ENCODE measurements at regions not wholly inside any gene's neighbourhood (a gene's known extent, or its start where the extent isn't known, plus 50 kb on each side); places are given as distances from the start of the nearest gene placed in this dataset.

DNA sequence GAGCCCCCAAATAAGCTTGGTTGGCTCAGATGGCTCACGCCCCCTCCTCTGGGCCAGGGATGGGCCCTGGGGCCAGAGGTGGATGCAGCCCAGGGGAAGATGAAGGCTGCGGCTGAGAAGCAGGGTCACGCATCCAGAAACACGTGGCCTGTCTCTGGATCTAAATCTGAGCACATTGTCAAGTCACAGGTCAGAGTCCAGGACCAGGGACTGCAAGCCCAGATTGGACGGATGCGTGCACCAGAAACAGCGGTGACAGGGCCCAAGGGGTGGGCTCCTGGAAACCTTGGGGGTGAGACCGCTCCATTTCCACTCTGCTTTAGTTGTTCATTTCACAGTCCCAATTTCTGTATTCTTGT is 226.2 kb downstream of the ACKR3 start:
- no peak for DNase-seq (ENCODE audit: low read depth in 3 of 3)

DNA sequence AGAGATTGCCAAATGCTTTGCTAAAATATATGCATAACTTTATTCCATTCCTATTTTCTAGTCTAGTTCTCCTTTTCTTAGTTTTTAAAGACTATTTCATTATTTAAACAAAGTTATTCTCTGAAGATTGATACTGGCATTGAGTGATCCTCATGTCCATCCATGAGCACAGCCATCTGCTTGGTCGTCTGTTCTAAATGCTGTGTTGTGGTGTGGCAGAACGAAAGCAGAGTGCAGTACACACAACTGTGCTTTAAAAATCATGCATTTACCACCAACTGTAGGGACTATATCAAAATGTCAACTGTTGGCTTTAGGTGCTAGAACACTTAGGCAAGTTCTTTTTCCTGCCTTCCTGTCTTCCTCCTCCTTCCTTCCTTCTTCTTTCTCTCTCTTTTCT is 226.6 kb downstream of the ACKR3 start:
- no peak for DNase-seq (ENCODE audit: low read depth in 3 of 3)

DNA sequence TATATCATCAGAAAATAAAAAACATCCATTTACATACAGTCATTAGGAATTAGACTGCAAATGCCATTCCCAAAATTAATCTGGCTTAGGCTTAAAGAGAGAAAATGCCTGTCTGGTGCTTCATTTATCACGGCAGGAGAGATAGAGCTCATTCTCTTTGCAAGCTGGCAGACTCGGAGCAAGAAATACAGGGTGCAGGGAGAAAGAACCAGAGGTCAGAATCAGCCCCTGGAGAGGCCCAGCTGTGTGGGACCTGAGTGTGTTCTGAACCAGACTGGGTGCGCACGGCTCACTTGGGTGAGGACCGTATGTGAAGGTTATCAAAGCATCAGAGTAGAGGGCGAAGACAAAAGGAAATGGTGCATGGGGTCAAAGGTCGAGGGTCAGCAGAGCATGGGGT is 227.8 kb downstream of the ACKR3 start:
- DNase-seq (ENCODE audit: low read depth in 3 of 3), result no peak

DNA sequence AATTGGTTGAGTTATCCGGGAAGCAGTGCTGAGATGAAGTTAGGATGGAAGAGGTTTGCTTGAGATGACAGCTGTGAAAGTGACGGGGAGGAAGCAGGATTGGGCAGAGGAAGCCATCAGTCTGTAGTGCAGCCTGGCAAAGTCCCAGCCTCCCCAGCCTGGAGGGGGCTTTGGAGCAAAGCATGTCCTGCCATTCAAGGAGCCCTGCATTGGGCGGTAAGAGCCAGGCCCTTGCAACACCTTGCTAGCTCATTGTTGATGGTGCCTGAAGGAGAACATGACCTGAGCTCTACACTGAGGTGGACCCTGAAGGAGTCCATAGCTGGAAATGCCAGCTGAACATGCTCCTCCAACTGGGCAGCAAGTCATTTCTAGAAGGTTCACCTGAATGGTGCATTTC is 228.9 kb downstream of the ACKR3 start:
- no peak for DNase-seq (ENCODE audit: low read depth in 3 of 3)

DNA sequence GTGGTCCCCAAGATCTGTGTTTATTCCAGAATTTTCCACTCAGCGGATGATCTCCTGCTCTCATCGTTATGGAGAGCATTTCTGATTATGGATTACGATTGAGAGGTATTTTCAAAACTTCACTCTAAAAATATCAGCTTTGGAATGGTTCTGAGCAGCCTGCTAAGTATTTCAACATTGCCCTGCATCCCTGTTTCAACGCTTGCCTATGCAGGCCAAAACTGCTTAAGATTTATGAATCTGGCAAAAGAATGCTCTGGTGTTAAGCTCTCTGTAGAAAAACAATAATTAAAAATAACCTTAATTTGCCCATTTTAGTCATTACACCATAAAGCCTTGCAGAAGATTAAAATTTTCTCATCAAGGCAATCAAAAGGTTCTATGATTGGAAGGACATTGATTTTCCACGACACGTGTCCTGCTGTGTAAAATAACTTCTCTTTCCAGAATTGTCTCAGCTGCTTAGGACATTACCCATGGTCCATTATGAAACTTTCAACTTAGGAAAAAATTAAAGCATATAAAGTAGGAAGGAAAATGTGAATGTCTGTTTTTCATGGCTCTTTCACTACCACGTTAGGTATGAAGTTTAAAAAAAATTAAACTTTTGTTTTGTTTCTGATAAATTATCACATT is 229.9 kb downstream of the ACKR3 start:
- DNase-seq (ENCODE audit: low read depth in 3 of 3), result no peak

DNA sequence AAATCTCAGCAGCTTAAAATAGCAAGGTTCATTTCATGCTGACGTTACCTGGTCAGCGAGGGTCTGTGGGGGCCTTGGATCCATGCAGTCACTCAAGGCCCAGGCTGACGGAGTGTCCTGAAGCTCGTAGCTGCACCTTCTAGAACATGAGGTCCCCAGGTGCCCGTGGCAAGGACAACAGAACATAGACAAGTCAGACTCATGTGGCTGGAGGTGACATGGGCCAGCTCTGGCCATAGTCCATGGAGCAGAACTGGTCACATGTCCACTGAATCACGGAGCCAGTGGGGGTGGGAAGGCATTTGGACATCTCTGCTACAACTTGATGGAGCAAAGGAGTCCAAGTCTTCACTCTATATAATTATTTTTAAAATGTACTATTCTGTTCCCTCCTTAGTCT is 233.2 kb downstream of the ACKR3 start:
- no peak for DNase-seq (ENCODE audit: low read depth in 3 of 3)

DNA sequence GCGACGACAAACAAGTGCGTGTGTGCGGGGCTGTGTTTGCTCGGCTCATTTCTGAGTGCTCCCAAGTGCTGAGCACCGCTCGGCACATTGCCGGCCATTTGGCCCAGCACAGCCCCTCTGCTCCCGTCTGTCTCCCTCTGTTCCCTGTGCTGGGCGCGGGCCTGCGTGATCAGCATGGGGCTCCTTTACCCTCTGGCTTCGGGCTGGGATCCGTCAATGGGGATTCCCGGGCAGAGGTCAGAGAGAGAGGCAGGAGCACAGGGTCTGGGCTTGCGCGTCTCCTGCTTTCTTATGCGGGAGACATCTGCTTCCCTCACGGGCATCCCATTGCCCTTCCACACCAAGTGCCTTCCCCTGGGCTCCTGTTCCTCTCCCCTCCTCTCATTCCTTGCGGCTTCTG is 234.0 kb downstream of the ACKR3 start:
- no peak for DNase-seq (ENCODE audit: low read depth in 3 of 3)

DNA sequence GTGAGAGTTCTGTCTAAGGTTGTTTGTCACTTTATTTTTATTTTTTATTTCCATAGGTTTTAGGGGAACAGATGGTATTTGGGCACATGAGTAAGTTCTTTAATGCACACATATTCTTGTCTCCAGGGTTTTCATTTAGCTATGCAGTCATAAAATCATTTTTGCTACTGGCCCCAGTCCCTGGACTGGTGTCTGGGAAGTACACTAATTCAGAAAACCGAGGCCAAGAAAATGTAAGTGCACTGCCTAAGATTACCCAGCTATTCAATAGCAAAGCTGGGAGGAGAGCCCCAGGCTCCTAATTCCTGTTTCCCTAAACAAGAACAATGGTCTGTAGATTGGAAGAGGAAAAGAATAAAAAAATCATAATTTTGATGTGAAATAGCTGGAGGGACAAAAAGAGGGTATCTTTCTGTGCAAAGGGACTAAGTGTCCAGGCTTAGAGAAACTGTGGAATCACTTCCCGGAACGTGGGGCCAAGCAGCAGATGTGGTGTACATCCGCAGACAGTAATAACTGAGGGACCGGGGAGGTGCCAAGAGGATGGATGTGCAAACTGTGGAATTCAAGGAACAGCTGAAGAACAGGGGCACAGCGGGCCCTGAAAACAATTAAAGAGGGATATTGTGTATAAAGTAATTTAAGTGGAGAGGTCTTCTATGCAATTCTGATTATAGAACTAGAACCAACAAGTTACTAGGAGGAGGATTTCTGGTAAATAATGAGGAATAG is 236.3 kb downstream of the ACKR3 start:
- DNase-seq (ENCODE audit: low read depth in 3 of 3), result no peak

DNA sequence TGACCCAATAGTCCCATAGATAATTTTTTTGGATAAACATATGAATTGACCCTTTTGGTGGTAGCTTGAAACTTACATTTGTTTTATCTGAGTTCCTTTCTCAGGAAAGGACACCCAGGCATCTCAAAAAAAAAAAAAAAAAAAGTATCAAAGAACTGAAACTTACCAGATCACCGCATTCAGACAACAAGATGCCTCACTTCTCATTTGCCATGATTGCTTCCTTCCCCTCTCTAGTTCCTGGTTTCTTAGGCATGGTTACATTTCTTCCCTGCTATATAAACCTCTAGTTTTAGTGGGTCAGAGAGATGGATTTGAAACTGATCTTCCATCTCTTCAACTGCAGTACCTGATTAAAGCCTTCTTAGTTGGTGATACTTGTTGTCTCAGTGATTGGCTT is 240.1 kb downstream of the ACKR3 start:
- DNase-seq (ENCODE audit: low read depth in 3 of 3), result no peak

DNA sequence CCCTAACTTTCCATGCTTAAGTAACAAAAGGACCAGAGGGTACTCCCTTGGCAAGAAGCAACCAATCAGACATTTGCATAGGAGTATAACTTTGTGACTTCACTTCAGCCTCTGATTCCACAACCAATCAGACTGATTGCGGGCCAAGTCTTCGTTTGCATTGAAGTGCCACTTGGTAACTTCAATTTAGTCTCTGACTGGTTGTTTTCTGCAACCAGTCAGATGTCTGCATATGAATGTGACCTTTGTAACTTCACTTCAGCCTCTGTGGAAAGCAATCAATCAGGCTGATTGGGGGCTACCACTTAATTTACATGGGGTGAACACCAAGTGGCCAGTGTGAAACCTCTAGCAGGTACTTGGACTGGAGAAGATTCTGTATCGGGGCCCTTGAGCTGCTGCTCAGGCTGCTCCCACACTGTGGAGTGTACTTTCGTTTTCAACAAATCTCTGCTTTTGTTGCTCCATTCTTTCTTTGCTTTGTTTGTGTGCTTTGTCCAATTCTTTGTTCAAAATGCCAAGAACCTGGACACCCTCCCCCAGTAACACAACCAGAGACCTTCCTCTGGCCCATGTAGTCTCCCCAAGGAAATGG is 241.5 kb downstream of the ACKR3 start:
- no peak for DNase-seq (ENCODE audit: low read depth in 3 of 3)

DNA sequence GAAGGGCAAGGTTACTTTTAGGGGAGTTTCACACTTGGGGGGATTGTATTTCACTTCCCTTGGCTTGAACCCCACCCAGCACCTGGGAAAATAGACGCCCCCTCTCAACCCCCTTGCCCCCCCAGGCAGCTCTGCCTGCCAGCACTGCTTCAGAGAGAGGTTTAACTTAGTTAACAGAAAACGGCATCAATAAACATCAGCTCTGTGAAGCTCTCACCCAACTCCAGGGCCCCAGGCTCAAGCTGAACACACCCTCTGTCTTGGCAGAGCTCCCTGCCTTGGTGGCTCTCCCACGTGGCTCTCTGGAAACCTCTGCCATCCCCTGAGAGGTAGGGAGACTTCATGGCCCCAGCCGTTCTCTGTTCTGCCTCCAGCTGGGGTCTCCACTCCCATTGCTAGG is 244.1 kb downstream of the ACKR3 start:
- no peak for DNase-seq (ENCODE audit: low read depth in 3 of 3)

DNA sequence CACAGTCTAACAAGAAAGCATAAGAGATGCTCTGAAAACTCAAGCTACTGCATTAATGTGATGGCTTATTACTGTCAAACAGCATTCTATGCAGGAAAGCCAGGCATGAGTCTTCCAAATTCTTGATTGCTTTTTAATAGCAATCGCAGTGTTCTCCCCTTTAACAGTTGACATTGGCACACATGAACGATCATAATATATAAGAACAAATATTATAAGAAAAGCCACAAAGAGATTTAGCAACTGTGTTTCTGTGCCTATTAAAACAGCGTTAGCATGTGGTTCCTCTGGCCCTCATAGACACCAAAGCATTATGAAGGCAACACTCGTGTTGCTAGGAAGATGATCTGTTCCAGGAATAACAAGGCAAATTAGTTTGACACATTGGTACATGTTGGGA is 245.0 kb downstream of the ACKR3 start:
- no peak for DNase-seq (ENCODE audit: low read depth in 3 of 3)

DNA sequence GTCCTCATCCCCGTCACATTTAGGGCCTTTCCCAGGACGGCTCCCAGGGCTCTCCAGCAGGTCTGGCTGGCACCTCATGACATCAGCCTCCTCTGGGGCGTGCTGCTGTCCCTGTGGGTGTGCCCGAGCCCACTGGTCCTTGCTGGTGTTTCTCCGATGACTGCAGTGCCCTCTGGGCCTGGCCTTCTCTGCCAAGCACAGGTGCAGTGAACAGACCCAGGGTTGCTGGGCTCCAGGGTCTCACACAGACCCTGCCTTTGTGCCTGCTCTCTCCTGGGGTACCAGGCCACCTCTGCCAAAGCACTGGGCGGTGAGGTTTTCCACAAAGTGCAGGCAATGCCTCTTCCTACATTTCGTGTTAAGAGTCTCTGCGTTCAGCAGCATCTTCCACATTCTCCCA is 246.1 kb downstream of the ACKR3 start:
- no peak for DNase-seq (ENCODE audit: low read depth in 3 of 3)

DNA sequence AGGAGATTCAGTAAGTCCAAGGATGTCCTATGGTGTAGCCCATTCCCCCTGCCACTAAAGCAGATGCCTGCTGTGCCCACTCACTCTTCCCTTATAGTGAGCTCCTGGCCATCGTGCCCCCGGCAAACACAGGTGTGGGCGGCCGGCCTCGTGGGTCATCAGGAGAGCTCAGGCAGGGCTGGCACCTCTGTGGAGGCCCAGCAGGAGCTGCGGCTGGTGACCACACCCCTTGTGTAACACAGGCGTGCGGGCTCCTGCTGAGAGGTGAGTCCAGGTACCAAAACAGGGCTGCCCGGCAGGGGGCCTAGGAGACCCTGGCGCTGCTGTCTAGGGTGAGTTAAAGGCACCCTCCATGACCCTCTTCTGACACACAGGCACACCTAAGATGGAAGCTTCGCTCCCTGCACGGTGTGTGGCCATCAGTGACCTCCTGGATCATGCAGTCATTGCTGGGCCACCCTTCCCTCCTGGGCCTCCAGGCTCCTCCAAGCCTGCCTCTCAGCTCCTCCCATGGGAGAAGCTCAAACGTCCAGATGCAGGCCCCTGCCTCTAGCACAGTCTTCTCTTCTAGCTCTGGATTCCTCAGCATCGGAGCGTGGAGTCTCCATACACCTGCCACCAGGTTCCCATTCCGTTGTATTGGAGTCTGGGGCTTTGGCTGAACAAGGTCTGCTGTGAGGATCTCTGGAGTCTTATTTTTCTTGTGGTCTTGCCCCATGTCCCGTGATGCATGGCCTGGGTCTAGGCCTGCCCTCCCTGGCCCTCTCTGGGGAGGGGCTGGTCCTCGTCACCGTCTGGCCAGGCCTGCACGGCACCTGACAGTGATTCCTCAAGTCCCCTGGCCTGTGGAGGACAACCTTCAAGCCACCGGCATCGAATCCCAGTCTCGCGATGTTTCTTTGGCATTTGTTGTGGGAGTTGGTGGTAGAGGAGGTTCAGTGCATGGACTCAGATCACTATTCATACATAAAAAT is 246.9 kb downstream of the ACKR3 start:
- no peak for DNase-seq (ENCODE audit: low read depth in 3 of 3)

DNA sequence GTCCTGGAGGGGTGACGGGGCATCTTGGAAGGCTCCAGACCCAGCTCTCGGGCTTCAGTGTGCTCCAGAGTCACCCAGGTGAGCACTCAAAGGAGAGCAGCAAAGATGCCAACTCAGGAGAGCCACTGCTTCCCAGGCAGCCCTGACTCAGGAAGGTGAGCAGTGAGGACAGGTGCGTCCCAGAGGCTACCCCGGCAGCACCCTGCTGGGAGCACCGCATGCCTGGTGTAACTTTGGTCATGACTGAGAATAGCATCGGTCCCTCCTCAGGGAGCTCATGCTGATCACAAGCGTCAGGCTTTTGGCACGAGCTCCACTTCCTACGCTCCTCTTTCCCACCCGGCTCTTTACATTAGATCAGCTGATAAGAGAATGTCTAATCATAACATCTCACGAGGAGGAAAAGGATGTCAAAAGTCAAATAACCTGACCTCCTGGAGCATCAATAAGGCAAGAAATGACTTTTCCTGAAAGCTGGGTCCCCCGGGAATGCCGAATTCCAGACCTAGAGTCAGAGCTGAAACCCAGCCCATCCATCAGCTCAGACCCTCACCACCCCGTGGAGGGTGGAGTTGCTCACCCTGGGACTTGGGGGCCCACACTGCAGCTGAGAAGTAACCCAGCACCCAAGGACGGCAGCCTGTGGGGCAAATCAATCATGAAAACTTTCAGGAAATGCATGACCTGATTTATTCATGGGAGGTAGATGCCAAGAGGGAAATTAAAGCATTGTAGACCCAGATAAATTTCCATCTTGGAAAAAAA is 248.8 kb downstream of the ACKR3 start:
- no peak for DNase-seq (ENCODE audit: low read depth in 3 of 3)

DNA sequence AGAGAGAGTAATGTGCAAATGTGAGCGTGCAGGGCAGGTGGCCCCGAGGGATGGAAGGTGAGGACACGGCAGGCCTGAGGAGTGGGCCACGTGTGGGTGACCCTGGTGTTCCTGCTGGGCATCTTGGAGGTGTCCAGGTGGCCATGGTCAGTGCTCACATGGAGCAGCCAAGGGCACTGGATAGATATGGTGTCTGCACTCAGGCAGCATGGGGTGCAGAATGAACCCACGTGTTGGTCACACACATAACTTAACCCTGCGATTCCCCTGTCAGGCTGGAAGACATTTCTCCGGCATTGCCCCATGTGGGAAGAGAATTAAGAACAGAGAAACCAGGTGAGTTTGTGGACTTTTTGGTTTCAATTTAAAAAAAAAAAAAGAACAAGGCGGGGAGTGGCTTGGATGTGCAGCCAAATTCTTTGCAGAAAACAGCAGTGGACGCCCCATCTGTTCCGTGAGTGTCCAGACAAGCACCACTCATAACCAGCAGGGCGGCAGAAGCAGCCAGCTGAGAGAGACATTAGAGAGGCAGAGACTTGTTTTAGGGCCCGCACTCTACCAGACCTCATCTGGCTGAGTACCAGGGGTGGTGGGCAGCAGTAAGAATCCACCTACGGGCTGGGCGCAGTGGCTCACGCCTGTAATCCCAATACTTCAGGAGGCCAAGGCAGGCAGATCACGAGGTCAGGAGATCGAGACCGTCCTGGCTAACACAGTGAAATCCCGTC is 249.8 kb downstream of the ACKR3 start:
- no peak for DNase-seq (ENCODE audit: low read depth in 3 of 3)

DNA sequence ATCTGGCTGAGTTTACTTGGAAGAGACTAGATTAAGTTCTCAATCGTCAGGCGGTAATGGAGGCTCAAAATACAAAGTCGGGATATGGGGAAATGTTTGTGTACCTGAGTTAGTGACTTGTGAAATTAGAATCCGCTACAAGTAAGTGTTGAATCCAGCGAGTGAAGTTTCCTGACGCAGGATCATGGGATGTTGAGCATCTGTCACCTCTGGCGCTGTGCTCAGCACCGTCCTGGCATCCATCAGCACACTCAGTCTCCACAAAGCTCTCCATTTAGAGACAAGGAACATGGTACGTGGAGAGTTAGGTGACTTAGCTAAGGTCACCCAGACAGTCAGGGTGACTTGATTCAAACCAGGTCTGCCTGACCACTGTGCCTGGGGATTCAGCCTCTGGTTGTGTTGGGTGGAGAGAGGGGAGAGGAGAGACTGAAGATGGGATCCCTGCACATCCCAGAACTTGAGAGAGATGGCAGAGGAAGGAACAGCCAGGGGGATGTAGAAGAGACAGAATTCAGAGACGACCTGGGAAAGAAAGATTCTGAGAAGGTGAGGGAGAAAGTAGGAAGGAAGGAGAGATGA is 251.2 kb downstream of the ACKR3 start:
- DNase-seq (ENCODE audit: low read depth in 3 of 3), result no peak

DNA sequence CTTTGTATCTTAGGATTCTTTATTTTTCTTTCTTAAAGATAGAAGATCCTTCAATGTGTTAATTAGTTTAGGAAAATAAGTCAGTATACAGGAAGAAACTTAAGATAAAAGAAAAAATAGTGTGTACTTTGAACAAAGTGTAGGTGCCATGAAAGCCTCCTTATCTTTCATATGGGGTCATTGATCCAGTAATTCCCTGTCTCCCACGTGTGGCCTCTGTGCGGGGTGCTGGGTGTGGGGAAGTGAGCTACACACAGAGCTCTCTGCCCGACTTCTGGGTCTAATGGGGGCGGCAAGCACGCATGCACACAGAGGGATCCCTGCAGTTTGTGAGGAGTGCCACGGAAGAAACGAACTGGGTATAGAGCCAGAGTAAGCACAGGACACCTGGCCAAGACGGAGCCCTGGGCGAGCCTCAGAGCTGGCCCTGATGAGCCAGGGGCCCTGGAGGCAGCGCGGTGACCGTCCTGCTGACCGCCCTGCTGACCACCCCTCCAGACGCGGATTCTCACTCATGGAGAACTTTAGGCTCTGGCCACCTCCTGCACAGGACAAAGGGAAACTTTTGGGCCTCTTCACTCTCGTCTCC is 253.5 kb downstream of the ACKR3 start:
- DNase-seq (ENCODE audit: low read depth in 3 of 3), result no peak

DNA sequence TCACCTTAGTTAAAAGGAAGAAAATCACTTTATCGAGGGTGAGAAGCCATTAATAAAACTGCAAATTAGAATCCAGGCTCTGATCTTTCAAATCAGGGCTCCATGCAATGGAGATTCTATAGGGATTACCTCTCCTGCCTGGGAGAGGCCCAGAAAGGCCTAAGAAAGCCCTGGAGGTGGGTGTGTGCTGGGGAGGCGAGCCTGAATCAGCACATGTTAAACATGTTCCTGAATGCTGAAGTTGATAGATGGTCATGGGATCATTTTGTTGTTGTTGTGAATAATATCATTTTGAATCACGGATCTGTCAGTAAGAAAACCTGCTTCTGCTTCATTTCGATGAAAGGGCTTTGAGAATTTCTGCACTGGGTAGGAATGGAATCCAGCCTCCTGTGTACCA is 254.3 kb downstream of the ACKR3 start:
- no peak for DNase-seq (ENCODE audit: low read depth in 3 of 3)

DNA sequence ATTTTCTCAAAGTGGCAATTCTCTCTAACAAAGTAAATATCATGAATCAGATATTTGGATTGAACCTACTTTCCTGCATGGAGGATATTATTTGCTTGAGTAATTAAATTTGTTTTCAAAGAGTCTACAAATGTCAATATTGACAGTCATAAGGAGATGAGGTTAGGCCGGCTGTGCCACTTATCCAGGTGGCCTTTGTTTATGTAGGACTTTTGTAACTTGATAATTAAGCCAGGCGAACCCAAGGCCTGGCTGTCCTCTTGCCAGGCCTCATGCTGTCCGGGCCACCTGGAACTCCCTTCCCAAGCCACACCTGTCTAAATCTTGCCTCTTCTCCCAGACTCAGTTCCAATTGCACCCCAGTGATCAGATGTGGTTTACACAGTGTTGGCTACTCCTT is 255.2 kb downstream of the ACKR3 start:
- DNase-seq (ENCODE audit: low read depth in 3 of 3), result no peak

Measured in stimulated activated CD4-positive, alpha-beta T cell treated with anti-CD3 and anti-CD28 coated beads, TNF-alpha, amount 100 ng/mL, for 4 hours (primary cell).